ENCODE measurements at regions not wholly inside any gene's neighbourhood (a gene's known extent, or its start where the extent isn't known, plus 50 kb on each side); places are given as distances from the start of the nearest gene placed in this dataset.

GRCh38 chr1:81299892-81300291 is 500.8 kb upstream of the ADGRL2 start:
- TF ChIP-seq CTCF (conservative IDR thresholded peaks at IDR 0.05; ENCODE audit: low read depth, low read length): no peak
- DNase-seq (ENCODE audit: low read depth): no peak
- no peak overlapping the region for H3K4me3 ChIP-seq (ENCODE audit: low read depth, low read length)

- no peak for DNase-seq (ENCODE audit: low read depth)
- TF ChIP-seq CTCF (conservative IDR thresholded peaks at IDR 0.05; ENCODE audit: low read depth, low read length): no peak
- no peak overlapping the region for H3K4me3 ChIP-seq (ENCODE audit: low read depth, low read length)
These were observed 502.5 kb upstream of the ADGRL2 start for GRCh38 chr1:81298266-81298665.

GRCh38 chr1:81296601-81297000 is 504.1 kb upstream of the ADGRL2 start:
- H3K4me3 ChIP-seq (ENCODE audit: low read depth, low read length): no peak overlapping the region
- no peak for DNase-seq (ENCODE audit: low read depth)
- no peak for TF ChIP-seq CTCF (conservative IDR thresholded peaks at IDR 0.05; ENCODE audit: low read depth, low read length)

GRCh38 chr1:81290326-81290725 is 510.4 kb upstream of the ADGRL2 start:
- TF ChIP-seq CTCF (conservative IDR thresholded peaks at IDR 0.05; ENCODE audit: low read depth, low read length): no peak
- no peak for DNase-seq (ENCODE audit: low read depth)
- no peak overlapping the region for H3K4me3 ChIP-seq (ENCODE audit: low read depth, low read length)

- H3K4me3 ChIP-seq (ENCODE audit: low read depth, low read length): no peak overlapping the region
- DNase-seq (ENCODE audit: low read depth): no peak
- no peak for TF ChIP-seq CTCF (conservative IDR thresholded peaks at IDR 0.05; ENCODE audit: low read depth, low read length)
These were observed 512.0 kb upstream of the ADGRL2 start for GRCh38 chr1:81288689-81289088.

- no peak for DNase-seq (ENCODE audit: low read depth)
- no peak overlapping the region for H3K4me3 ChIP-seq (ENCODE audit: low read depth, low read length)
- TF ChIP-seq CTCF (conservative IDR thresholded peaks at IDR 0.05; ENCODE audit: low read depth, low read length): no peak
These were observed 513.2 kb upstream of the ADGRL2 start for GRCh38 chr1:81287411-81288080.

- DNase-seq (ENCODE audit: low read depth): no peak
- TF ChIP-seq CTCF (conservative IDR thresholded peaks at IDR 0.05; ENCODE audit: low read depth, low read length): no peak
- H3K4me3 ChIP-seq (ENCODE audit: low read depth, low read length): no peak overlapping the region
These were observed 530.7 kb upstream of the ADGRL2 start for GRCh38 chr1:81270051-81270450.

All from epithelial cell of proximal tubule (primary cell).